ENCODE measurements at regions not wholly inside any gene's neighbourhood (a gene's known extent, or its start where the extent isn't known, plus 50 kb on each side); places are given as distances from the start of the nearest gene placed in this dataset.

- no peak for DNase-seq (ENCODE audit: low read depth in 2 of 3, low spot score in 2 of 3)
Measured at GRCh38 chr6:48834706-48835105, 628.3 kb downstream of the MMUT start.

- no peak for DNase-seq (ENCODE audit: low read depth in 2 of 3, low spot score in 2 of 3)
Measured at GRCh38 chr6:48833916-48834315, 629.1 kb downstream of the MMUT start.

- no peak for DNase-seq (ENCODE audit: low read depth in 2 of 3, low spot score in 2 of 3)
Measured at GRCh38 chr6:48826901-48827701, 636.0 kb downstream of the MMUT start.

DNA sequence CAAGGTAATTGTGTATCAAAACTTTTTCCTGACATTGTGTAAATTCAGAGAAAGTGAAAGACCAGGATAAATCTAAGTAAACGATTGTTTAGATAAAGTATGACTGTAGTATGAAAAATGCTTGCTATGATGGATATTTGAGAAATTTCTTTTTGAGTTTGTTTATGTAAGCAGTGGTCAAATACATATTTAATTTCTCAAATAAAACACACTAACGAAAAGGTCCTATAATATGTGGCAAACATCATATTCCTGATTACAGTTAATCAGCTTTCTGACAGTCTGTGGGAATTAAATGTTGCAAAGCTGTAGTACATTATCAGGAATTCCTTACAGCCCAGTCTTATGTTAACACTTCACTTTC, 636.9 kb downstream of the MMUT start:
- DNase-seq (ENCODE audit: low read depth in 2 of 3, low spot score in 2 of 3), result no peak

GRCh38 chr6:48825501-48826151, 637.4 kb downstream of the MMUT start:
- no peak for DNase-seq (ENCODE audit: low read depth in 2 of 3, low spot score in 2 of 3)

DNA sequence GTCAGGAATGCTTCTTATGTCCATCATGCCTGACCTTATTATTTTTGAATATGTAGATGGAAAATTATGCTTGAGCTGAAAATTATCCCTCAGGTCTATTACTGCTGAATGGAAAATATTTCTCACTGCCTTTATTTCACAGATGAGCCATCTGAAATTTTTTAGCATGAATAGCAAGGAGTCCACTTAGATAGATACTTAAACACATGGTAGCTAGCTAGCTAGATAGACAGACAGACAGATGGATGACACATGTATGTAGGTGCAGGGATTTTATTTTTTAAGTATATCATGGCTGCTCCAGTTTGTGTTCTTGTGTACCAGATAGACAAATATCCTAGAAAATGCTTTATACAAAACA, 645.0 kb downstream of the MMUT start:
- no peak for DNase-seq (ENCODE audit: low read depth in 2 of 3, low spot score in 2 of 3)

DNA sequence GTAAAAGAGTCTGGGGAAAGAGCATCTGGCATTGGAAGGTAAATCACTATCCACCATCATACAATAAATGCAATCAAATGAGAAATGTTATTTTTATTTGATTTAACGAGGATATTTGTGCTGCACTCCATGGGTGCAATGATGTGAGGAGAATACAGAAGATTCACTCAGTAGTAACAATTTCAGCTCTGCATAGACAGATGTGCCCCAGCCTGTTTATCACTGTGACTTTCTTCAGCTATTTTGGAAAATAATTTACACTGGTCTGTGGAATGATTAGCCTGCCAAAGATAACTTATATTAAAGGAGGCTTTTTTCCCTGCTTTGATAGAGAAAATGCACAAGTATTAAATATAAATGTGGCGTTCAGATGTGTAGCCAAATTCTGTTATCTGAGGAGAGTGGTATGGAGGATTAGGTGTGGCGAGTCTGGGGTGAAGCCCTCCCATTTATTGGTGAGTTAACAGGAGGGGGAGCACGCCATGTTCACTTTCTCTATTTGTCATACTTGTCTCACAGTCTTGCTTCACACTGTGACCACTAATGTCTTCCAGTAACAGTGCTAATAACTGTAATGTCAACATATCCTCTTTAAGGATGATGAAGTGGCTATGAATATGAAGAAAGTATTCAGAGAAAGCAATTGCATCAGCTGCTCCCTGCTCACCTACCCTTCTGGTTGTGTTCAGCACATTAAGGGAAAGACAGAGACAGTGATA, 645.6 kb downstream of the MMUT start:
- no peak for DNase-seq (ENCODE audit: low read depth in 2 of 3, low spot score in 2 of 3)

DNA sequence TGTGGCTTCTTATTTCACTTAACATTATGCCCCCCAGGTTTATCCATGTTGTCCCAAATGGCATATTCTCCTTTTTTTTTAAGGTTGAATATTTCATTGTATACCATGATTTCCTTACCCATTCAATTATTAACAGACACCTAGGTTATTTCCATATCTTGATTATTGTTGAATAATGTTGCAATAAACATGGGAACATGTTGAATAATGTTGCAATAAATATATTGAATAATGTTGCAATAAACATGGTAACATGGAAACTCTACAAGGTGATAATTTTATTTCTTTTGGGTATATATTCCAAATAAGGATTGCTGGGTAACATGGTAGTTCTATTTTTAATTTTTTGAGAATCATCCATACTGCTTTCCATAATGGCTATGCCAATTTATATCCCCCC, 648.1 kb downstream of the MMUT start:
- no peak for DNase-seq (ENCODE audit: low read depth in 2 of 3, low spot score in 2 of 3)

DNA sequence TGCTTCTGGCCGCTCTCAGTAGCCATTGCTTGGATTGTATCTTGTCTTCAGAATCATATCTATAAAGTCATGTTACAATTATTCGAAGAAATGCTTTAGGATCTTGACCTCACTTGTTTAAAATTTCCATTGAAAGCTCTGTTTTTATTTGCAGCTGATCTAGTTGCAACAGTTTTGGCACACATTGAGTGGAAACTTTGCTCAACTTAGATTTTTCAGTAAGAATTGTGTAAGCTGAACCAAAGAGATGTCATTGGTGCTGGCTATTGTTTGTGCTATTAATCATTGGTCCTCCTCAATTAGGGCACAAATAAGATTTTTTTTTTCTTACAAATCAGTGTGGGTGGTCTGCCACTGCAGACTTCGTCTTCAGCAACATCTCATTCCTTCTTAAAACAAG, 649.2 kb downstream of the MMUT start:
- DNase-seq (ENCODE audit: low read depth in 2 of 3, low spot score in 2 of 3), result no peak

DNA sequence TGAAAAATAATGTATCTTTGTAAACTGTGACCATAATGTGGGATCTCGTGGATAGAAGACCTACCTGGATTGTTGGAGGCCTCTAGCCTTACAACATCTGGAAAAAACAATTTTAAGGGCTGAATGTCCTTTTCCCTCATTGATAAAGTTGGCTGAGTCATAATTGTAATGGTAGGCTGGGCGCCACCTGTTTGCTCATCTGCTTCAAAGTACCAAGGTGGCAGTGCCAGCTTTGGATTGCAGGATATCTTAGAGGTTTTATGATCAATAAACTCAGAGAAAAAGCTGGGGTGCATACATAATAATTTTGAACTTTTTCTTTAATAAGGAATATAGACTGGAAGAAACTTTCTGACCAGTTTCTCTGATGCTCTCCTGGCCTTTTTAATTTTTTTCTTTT, 653.4 kb downstream of the MMUT start:
- no peak for DNase-seq (ENCODE audit: low read depth in 2 of 3, low spot score in 2 of 3)

- DNase-seq (ENCODE audit: low read depth in 2 of 3, low spot score in 2 of 3), result no peak
Measured at GRCh38 chr6:48809245-48809644, 653.8 kb downstream of the MMUT start.

GRCh38 chr6:48798296-48798695, 664.8 kb downstream of the MMUT start:
- DNase-seq (ENCODE audit: low read depth in 2 of 3, low spot score in 2 of 3), result no peak

DNA sequence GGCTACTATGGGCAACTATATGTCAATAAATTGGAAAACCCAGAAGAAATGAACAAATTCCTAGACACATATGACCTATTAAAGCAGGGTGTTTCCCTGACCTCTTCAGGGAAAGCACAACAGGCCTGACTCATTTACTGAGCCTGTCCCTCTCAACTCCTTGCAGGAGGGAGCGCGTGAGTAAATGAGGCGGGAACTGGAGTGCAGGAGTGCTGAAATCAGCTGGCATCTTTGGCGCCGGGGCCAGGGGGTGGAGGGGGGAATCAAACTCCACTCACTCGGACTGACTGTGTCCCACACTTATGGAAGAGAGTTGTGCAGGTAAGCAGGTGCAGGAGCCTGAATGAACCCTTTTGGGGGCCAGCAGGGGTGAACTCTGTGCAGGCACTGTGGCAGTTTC, 671.2 kb upstream of the PTCHD4 start:
- no peak for DNase-seq (ENCODE audit: low read depth in 2 of 3, low spot score in 2 of 3)

DNA sequence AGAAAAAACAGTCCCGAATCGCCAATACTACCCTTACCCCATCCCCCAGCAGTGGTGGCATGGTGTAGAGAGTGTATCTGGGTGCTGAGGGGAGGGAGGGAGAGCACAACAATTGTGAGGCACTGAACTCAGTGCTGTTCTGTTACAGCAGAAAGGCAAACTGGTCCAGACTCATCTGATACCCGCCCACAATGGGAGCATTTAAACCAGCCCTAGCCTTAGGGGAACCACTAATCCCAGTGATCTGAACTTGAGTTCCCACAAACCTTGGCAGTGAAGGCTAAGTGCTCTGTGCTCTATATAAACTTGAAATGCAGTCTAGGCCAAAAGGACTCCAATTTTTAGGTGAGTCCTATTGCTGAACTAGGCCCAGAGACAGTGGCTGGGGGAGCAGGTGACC, 666.4 kb upstream of the PTCHD4 start:
- DNase-seq (ENCODE audit: low read depth in 2 of 3, low spot score in 2 of 3), result no peak

DNA sequence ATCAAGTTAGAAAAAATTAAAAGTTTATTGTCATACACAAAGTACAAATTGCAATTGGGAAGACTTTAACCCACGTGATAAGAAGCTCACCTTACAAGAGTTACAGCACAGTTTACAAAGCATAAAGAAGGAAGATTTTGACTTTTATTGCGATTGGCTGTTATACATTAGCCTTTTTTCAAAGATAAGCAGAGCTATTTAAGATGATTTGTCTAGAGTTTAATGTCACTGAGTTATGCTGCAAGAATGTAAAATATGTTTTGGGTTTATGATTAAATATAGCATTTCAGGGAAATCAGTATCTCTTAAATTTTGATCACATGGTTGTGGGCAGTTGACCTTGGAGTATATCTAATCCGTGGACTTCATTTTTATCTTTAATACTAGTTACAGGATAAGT, 664.2 kb upstream of the PTCHD4 start:
- no peak for DNase-seq (ENCODE audit: low read depth in 2 of 3, low spot score in 2 of 3)

- no peak for DNase-seq (ENCODE audit: low read depth in 2 of 3, low spot score in 2 of 3)
Measured at GRCh38 chr6:48774276-48774675, 663.3 kb upstream of the PTCHD4 start.

GRCh38 chr6:48766349-48766748, 655.4 kb upstream of the PTCHD4 start:
- DNase-seq (ENCODE audit: low read depth in 2 of 3, low spot score in 2 of 3), result no peak

DNA sequence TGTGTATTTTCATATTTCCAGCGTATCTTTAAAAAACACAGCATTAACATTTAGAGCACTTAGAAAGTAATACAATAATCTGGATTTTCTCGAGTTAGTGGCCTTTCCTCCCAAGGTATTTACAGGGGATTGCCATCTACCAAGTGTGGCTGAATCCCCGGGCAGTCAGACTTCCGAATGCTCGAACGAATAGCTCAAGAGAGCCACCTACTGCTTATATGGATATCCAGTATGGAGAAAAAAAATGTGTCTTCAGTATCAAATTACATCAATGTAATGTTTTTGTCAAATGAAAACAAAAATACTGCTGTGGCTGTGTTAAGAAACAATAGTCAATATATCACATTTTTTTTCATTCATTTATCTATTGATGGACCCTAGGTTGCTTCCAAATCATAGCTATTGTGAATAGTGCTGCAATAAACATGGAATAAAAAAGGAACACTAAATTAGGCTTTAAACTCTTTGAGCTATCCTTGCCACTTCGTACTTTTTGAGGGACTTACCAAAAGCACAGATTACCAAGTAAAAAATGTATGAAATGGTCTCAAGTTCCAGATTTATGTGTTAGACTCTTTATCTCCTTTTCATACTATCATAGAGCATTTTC, 654.5 kb upstream of the PTCHD4 start:
- peak in 2 of 3 donors; percentile 37 to 43 for DNase-seq (ENCODE audit: low read depth in 2 of 3, low spot score in 2 of 3)

DNA sequence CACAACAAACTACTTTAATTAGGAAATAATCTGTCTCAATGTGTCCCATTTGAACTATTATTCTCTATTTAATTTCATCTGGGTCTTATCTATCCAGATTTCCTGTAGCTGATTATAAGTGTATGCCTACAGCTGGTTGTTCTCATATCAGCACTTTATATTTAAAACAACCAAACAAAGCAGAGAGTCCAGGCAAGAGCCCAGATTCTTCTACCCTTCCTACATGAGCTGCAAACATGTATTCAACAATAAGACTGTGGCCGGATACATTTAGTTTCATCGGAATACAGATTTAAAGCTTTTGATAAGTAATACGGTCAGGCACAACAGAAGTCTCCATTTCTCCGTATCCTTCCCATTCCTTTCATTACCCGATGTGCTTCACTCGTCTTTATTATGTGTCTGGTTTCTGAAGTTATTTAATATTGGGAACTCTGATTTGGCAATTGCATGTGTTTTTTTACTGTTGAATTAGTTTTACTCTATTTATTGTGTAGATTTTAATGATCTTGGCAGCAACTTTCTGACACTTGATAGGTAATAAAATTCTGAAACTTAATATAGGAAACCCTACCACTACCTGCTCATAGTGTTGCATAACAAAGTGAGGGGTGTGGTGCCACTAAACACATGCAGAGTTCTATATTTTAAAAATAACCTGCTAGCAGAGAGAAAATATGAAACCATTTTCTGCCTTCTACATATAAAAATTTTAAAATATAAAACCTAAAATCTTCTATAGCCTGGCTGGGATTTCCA, 653.5 kb upstream of the PTCHD4 start:
- no peak for DNase-seq (ENCODE audit: low read depth in 2 of 3, low spot score in 2 of 3)

DNA sequence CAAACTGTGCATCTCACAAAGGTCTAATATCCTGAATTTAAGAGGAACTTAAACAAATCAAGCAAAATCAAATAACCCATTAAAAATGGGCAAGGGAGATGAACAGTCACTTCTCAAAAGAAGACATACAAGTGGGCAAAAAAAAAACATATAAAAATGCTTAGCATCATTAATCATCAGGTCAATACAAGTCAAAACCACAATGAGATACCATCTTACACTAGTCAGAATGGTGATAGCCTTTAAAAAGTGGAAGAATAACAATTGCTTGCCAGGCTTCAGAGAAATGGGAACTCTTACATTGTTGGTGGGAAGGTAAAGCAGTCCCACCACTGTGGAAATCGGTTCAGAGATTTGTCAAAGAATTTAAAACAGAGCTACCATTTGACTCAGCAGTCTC, 646.7 kb upstream of the PTCHD4 start:
- no peak for DNase-seq (ENCODE audit: low read depth in 2 of 3, low spot score in 2 of 3)

- DNase-seq (ENCODE audit: low read depth in 2 of 3, low spot score in 2 of 3), result no peak
Measured at GRCh38 chr6:48755315-48755714, 644.3 kb upstream of the PTCHD4 start.

Data from hematopoietic multipotent progenitor cell (in vitro differentiated cells).